K562 (cell line): ENCODE measurements at regions not wholly inside any gene's neighbourhood (a gene's known extent, or its start where the extent isn't known, plus 50 kb on each side); places are given as distances from the start of the nearest gene placed in this dataset.

ENCODE experiments used
- ATAC-seq: fragments of 200-7000 bp; cut with Tn5 transposase; 3 replicates; pipeline ENCODE4 v1.9.1; 2020; ENCODE audit warnings: moderate library complexity
- BruUV-seq: library from RNA; stranded (reverse); fragments of 400-500 nt; replicated peaks from 2 replicates; lab custom pipeline; 2021; lab: Mats Ljungman, UMichigan
- CTCF ChIA-PET: fragments of 300-600 bp; formaldehyde crosslinking; extraction: SDS; loops from one replicate; lab custom pipeline; 2021; ENCODE audit warnings: low intra/inter-chr PET ratio; lab: Yijun Ruan, JAX
- POLR2A ChIA-PET: fragments of 300-600, 350-650 bp; sonication (Branson Sonifier 250); formaldehyde crosslinking; extraction: SDS; loops from one replicate; lab custom pipeline; 2021; ENCODE audit warnings: antibody characterized with exemption, inconsistent platforms; lab: Yijun Ruan, JAX
- DNase-seq, 4 experiments: peaks; one replicate each; pipeline versions ENCODE4 v3.0.0 to v3.0.0-alpha.2; 2011 to 2018; ENCODE audit warnings: low spot score in 3 of 4, mixed read lengths in 3 of 4; ENCODE audit errors: extremely low read depth in 1 of 4
- FAIRE-seq: peaks from 2 replicates; lab custom pipeline; 2011; peaks lifted over from hg19 to GRCh38; lab: Jason Lieb, UNC
- H2AFZ ChIP-seq: 2 replicates; pipeline ENCODE4 v1.6.0; 2011; ENCODE audit warnings: low read depth, low read length, control low read depth, inconsistent platforms
- H3K27ac ChIP-seq: fragments of 200-600 bp; 3 replicates; pipeline ENCODE4 v1.8.0; 2011; ENCODE audit warnings: low read depth, mild to moderate bottlenecking, control low read depth, inconsistent platforms, low read length, moderate library complexity, mixed read lengths; ENCODE audit errors: extremely low read depth
- H3K27me3 ChIP-seq, 2 experiments: fragments of 300-600 bp in 1 of 2; 2 replicates in 1 of 2; 3 replicates in 1 of 2; pipeline versions ENCODE4 v1.6.0 to v1.8.0; 2011; ENCODE audit warnings: inconsistent platforms in 2 of 2, low read length in 2 of 2, mild to moderate bottlenecking in 1 of 2, mixed read lengths in 1 of 2, moderate library complexity in 1 of 2; ENCODE audit not compliant: control insufficient read depth in 2 of 2, insufficient read depth in 2 of 2
- H3K36me3 ChIP-seq: fragments of 300-600 bp; 3 replicates; pipeline ENCODE4 v1.8.0; 2011; ENCODE audit warnings: mild to moderate bottlenecking, low read length, inconsistent platforms; ENCODE audit not compliant: control insufficient read depth, insufficient read depth
- H3K4me1 ChIP-seq, 2 experiments: fragments of 200-600 bp in 1 of 2; replicated peaks in 1 of 2; 2 replicates in 1 of 2; 3 replicates in 1 of 2; pipeline versions ENCODE4 v1.5.1 to v1.8.0; 2011; ENCODE audit warnings: inconsistent platforms in 2 of 2, low read length in 2 of 2, mild to moderate bottlenecking in 1 of 2, mixed read lengths in 1 of 2, moderate library complexity in 1 of 2; ENCODE audit not compliant: control insufficient read depth in 2 of 2, insufficient read depth in 2 of 2
- H3K4me2 ChIP-seq: 2 replicates; pipeline ENCODE4 v1.6.1; 2011; ENCODE audit warnings: low read length, control low read depth, inconsistent platforms, mixed read lengths; ENCODE audit not compliant: insufficient read depth
- H3K4me3 ChIP-seq: fragments of 200-600 bp; sonication (generic), shearing (Covaris generic); 2 replicates; pipeline ENCODE4 v1.5.1; 2016; ENCODE audit warnings: control low read depth, inconsistent platforms
- H3K79me2 ChIP-seq: fragments of 200-600 bp; 3 replicates; pipeline ENCODE4 v1.8.0; 2011; ENCODE audit warnings: low read length, inconsistent platforms; ENCODE audit not compliant: control insufficient read depth, insufficient read depth
- H3K9ac ChIP-seq, 2 experiments: 2 replicates each; pipeline versions ENCODE4 v1.6.0 to v1.6.1; 2011; ENCODE audit warnings: low read depth in 2 of 2, low read length in 2 of 2, control low read depth in 1 of 2, inconsistent platforms in 1 of 2, mild to moderate bottlenecking in 1 of 2, mixed read lengths in 1 of 2; ENCODE audit not compliant: insufficient read depth in 1 of 2
- H3K9me1 ChIP-seq: one replicate; pipeline ENCODE4 v1.6.0; 2011; ENCODE audit warnings: inconsistent platforms, mild to moderate bottlenecking, low read length, moderate library complexity; ENCODE audit not compliant: control insufficient read depth, insufficient read depth
- H3K9me3 ChIP-seq: replicated peaks from 2 replicates; pipeline ENCODE4 v1.5.1; 2011; ENCODE audit warnings: low read depth, low read length, inconsistent platforms; ENCODE audit not compliant: control insufficient read depth, insufficient read depth
- H4K20me1 ChIP-seq: replicated peaks from 2 replicates; pipeline ENCODE4 v1.6.1; 2011; ENCODE audit warnings: low read length, inconsistent platforms, mixed read lengths; ENCODE audit not compliant: control insufficient read depth, insufficient read depth
- IRF1 ChIP-seq: sonication (generic); formaldehyde crosslinking; IDR thresholded peaks from 2 replicates; pipeline ENCODE4 v1.8.0; 2022; ENCODE audit warnings: missing genetic modification reagents, mild to moderate bottlenecking, borderline replicate concordance
- PHF8 ChIP-seq: fragments of 200-600 bp; sonication (generic); IDR thresholded peaks from 2 replicates; pipeline ENCODE4 v1.6.1; 2012; ENCODE audit warnings: mixed run types, mild to moderate bottlenecking, inconsistent platforms, low read length, moderate library complexity, borderline replicate concordance
- RUNX1 ChIP-seq: sonication (generic); IDR thresholded peaks from 2 replicates; pipeline ENCODE4 v1.6.1; 2016; ENCODE audit warnings: antibody characterized with exemption, low read depth
- TCF7 ChIP-seq: sonication (generic); IDR thresholded peaks from 2 replicates; pipeline ENCODE4 v1.6.1; 2016; ENCODE audit warnings: antibody characterized with exemption, borderline replicate concordance
- TFAM ChIP-seq: fragments of 250-450 bp; sonication (Bioruptor Pico); conservative IDR thresholded peaks from 2 replicates; pipeline ENCODE4 v1.5.0; 2021; ENCODE audit warnings: mild to moderate bottlenecking, moderate library complexity
- ZNF583 ChIP-seq: fragments of 250-450 bp; sonication (Bioruptor Pico); IDR thresholded peaks from 2 replicates; pipeline ENCODE4 v1.4.0; 2020
- WGBS: fragments of 100-300 bp; shearing (Covaris generic); methylation state at CpG from one replicate; pipeline ENCODE4 v1.1.6; 2016; ENCODE audit warnings: low coverage, mixed read lengths; ENCODE audit not compliant: insufficient coverage; ENCODE audit errors: missing lambda C conversion rate; 5-methylcytosine and 5-hydroxymethylcytosine counted together
- in situ Hi-C: fragments of 300-500 bp; cut with MboI; formaldehyde crosslinking; loops from 4 replicates; pipeline ENCODE4 v1.15.0; 2018; ENCODE audit warnings: inconsistent platforms, mixed read lengths
- intact Hi-C: fragments of 100-400 bp; cut with micrococcal nuclease; formaldehyde crosslinking; loops from 2 replicates; pipeline ENCODE4 v1.14.2; 2022
- TF ChIP-seq, protein P1 (sequence below): fragments of 250-450 bp; sonication (Bioruptor Pico); IDR thresholded peaks from 2 replicates; pipeline ENCODE4 v1.5.0; 2021; ENCODE audit warnings: mild to moderate bottlenecking, moderate library complexity

- H2AFZ ChIP-seq: no peak overlapping the region
- H3K27ac ChIP-seq: no peak overlapping the region
- CTCF ChIA-PET: no interaction called here
- ATAC-seq: no peak
- H3K79me2 ChIP-seq: no peaks in the 10 kb centered on the region
- H3K27me3 ChIP-seq: no peaks in the 10 kb centered on the region
- H3K4me3 ChIP-seq: no peak overlapping the region
- TF ChIP-seq, protein P1, sequence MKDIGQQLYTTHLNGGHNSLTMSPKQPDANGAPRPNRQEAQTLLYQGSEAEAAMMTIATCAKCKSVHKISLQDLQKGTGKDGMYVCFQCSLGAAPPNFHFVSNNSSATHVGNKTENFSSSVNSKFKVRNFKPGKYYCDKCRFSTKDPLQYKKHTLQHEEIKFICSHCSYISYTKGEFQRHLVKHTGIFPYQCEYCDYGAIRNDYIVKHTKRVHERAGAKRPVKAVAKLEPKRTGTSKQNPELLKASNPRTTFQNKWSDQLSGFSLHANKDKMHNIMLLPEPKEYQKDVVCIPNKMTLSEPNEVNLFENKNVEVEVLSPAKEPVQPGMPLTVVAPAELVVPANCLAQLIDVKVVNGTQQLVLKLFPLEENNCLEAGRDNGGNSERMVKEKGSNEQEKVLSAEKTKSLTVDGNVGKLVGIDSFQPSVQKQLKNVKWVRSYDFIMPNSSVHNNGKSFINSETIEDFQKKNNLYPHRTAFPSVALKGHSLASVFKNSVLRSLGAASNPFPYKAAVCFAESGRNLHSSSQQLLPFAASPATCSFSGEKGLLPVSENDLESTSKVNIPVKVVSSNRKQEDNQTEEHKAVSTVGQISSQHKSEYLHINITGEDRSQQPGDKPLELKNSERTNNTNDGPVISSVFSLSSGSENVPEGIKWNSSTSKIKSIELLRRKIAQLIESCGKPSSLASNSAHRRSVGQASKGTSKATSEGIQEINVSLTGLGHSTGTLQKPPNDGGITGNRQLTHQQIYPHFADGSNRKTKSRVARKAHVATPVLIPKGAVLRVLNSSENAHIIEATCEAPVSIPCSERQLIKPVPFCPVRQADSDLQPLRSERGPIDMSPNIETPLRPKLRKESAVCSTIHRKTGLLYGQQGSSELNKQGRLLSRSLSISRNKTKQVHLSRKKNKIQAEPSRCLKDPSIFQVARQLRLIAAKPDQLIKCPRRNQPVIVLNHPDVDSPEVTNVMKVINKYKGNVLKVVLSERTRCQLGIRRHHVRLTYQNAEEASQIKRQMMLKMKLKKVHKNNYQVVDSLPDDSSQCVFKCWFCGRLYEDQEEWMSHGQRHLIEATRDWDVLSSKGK (CRISPR knock-in tag): no peak
- no peak for TF ChIP-seq ZNF583 (CRISPR knock-in tag)
- TF ChIP-seq RUNX1: no peak
- no peak for TF ChIP-seq IRF1 (CRISPR knock-in tag)
- no peak for TF ChIP-seq PHF8
- TF ChIP-seq TCF7: no peak
- no peak for TF ChIP-seq TFAM (CRISPR knock-in tag)
- in situ Hi-C loops: no loop called here
- no peaks in the 10 kb centered on the region for H4K20me1 ChIP-seq
- FAIRE-seq: no peak
- H3K4me2 ChIP-seq: no peak overlapping the region
- no peaks in the 10 kb centered on the region for H3K9me1 ChIP-seq
- H3K9me3 ChIP-seq: 0 out of 2 replicates have a peak, but pooled peaks cover 2% of the 10 kb centered on the region
- no peak overlapping the region for H3K9ac ChIP-seq
- H3K36me3 ChIP-seq: no peaks in the 10 kb centered on the region
- DNase-seq: no peak
- intact Hi-C loops: no loop called here
- WGBS: 4% methylated on average over 3 of the region's 3 CpGs
- POLR2A ChIA-PET: no interaction called here
- H3K4me1 ChIP-seq: no peaks in the 10 kb centered on the region
- no TSS peak for BruUV-seq
These were observed 263.5 kb upstream of the CCDC179 start for GRCh38 chr11:23123753-23124152.
